ENCODE measurements at regions not wholly inside any gene's neighbourhood (a gene's known extent, or its start where the extent isn't known, plus 50 kb on each side); places are given as distances from the start of the nearest gene placed in this dataset.

DNA sequence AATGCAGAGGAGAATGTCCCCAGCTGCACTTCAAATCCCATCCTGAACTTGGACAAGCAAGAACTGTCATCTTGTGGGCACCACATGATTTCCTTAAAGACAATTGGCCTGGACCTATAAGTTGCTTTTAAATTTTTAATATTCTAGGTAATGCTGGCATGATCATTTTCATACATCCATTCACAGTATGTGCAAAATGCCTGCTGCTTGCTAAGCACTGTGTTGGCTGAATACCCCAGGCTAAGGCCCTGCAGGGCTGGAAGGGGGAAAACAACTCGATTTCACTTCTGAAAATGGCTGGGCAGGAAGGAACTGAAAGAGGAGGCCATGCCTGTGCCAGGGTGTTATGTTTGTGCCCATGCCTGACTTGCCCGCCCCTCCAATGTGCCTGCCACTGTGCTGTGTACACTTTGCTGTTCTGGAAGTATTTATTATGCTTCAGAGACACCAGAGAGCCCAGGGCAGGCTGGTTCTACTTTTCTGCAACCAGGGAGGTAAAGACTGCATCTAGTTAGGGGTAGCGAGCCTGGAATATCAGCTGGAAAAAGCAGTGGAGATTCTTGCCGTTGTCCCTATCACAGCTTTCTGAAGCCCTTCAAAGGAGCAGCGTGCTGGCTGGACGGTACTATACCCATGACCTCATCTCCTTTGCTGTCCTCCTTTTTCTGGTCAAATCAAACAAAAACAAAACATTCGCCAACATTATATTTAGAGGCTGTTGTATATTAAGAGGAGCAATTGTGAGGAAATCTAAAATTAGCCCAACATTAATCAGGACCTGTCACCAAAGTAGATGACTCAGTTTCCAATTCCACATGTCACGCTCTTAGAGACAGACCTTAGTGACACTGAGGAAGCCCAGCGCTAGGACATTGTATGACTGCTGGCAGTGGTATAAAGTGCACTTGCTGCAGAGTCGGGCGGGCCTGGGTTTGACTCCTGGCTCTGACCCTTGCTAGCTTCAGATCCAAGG is 158.1 kb downstream of the DDX1 start:
- no peak overlapping the region for H3K23ac ChIP-seq (ENCODE audit: low read length)
- peak overlapping the region; percentile 44 for H2AK5ac ChIP-seq (ENCODE audit: low read length)
- peak overlapping the region; percentile 73 for H2BK12ac ChIP-seq (ENCODE audit: low read length)
- H3K79me2 ChIP-seq (ENCODE audit: control insufficient read depth, insufficient read depth, low read length, poor library complexity) = peaks cover 10% of the 10 kb centered on the region
- peak overlapping the region; percentile 1 for H2AFZ ChIP-seq (ENCODE audit: insufficient read depth, low read length, poor library complexity)
- peak overlapping the region; percentile 45 for H2BK5ac ChIP-seq (ENCODE audit: low read depth, low read length, poor library complexity)
- no peaks in the 10 kb centered on the region for H3K27me3 ChIP-seq (ENCODE audit: insufficient read depth, low read length)
- H4K91ac ChIP-seq (ENCODE audit: low read depth, low read length) = peak overlapping the region; percentile 95
- no CpG with 5 or more reads among the region's 11 CpGs for WGBS (ENCODE audit: extremely low coverage, insufficient coverage, insufficient read length)
- H4K8ac ChIP-seq (ENCODE audit: low read depth, low read length) = peak overlapping the region; percentile 32
- H3K9me3 ChIP-seq (ENCODE audit: insufficient read depth, low read depth, low read length) = peaks cover 2% of the 10 kb centered on the region
- H3K4me3 ChIP-seq (ENCODE audit: low read depth, low read length) = no peak overlapping the region
- no peak overlapping the region for H3K4me2 ChIP-seq (ENCODE audit: low read length)
- H3K79me1 ChIP-seq (ENCODE audit: low read length) = peaks cover 56% of the 10 kb centered on the region
- no peak overlapping the region for H4K12ac ChIP-seq (ENCODE audit: low read depth, low read length)
- H3K27ac ChIP-seq (ENCODE audit: low read depth, low read length) = peak overlapping the region; percentile 46
- peak overlapping the region; percentile 33 for H3K14ac ChIP-seq (ENCODE audit: low read length)
- peak overlapping the region; percentile 31 for H3K4ac ChIP-seq (ENCODE audit: low read depth, low read length)
- H2BK120ac ChIP-seq (ENCODE audit: insufficient read depth, low read length, poor library complexity) = peak overlapping the region; percentile 85
- DNase-seq = peak in 1 of 2 donors; percentile 19
- H3K4me1 ChIP-seq (ENCODE audit: control insufficient read depth in 1 of 2, insufficient read depth in 2 of 2, low read length in 2 of 2) = peaks cover 40 to 53% of the 10 kb centered on the region in 2 experiments
- H3K18ac ChIP-seq (ENCODE audit: low read length) = peak overlapping the region; percentile 34
- no peak overlapping the region for H3K9ac ChIP-seq (ENCODE audit: low read length)
- H3K36me3 ChIP-seq (ENCODE audit: control insufficient read depth in 1 of 2, insufficient read depth in 2 of 2, low read length in 2 of 2) = no peaks in the 10 kb centered on the region

DNA sequence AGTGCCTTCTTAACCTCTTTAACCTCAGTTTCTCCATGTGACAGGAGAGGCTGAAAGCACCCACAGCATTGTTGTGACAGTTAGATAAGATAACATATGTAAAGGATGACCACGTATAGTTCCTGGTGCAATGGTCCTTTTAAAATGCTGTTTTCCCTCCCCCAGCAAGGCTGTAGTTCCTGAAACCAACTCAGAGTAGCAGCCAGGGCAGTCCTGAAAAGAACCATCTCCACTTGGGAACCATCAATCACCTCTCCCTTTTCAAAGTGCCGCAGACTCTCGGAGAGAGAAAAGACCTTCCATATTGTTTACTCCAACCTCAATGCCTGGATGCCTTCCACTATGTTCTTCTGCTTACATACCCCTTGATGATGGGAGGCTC is 158.8 kb downstream of the DDX1 start:
- WGBS (ENCODE audit: extremely low coverage, insufficient coverage, insufficient read length) = no CpG with 5 or more reads among the region's 3 CpGs
- no peak overlapping the region for H4K8ac ChIP-seq (ENCODE audit: low read depth, low read length)
- peaks cover 2% of the 10 kb centered on the region for H3K9me3 ChIP-seq (ENCODE audit: insufficient read depth, low read depth, low read length)
- peak in 1 of 2 donors; percentile 28 for DNase-seq
- no peak overlapping the region for H3K23ac ChIP-seq (ENCODE audit: low read length)
- no peaks in the 10 kb centered on the region for H3K27me3 ChIP-seq (ENCODE audit: insufficient read depth, low read length)
- H3K4me3 ChIP-seq (ENCODE audit: low read depth, low read length) = no peak overlapping the region
- H3K4me1 ChIP-seq (ENCODE audit: control insufficient read depth in 1 of 2, insufficient read depth in 2 of 2, low read length in 2 of 2) = peaks cover 37 to 53% of the 10 kb centered on the region in 2 experiments
- H3K27ac ChIP-seq (ENCODE audit: low read depth, low read length) = peak overlapping the region; percentile 74
- no peak overlapping the region for H3K14ac ChIP-seq (ENCODE audit: low read length)
- H3K9ac ChIP-seq (ENCODE audit: low read length) = no peak overlapping the region
- no peaks in the 10 kb centered on the region for H3K36me3 ChIP-seq (ENCODE audit: control insufficient read depth in 1 of 2, insufficient read depth in 2 of 2, low read length in 2 of 2)
- H3K79me2 ChIP-seq (ENCODE audit: control insufficient read depth, insufficient read depth, low read length, poor library complexity) = peaks cover 10% of the 10 kb centered on the region
- H3K4ac ChIP-seq (ENCODE audit: low read depth, low read length) = no peak overlapping the region
- no peak overlapping the region for H3K18ac ChIP-seq (ENCODE audit: low read length)
- peak overlapping the region; percentile 66 for H2BK12ac ChIP-seq (ENCODE audit: low read length)
- no peak overlapping the region for H2AFZ ChIP-seq (ENCODE audit: insufficient read depth, low read length, poor library complexity)
- H3K79me1 ChIP-seq (ENCODE audit: low read length) = peaks cover 59% of the 10 kb centered on the region
- no peak overlapping the region for H2AK5ac ChIP-seq (ENCODE audit: low read length)
- no peak overlapping the region for H3K4me2 ChIP-seq (ENCODE audit: low read length)
- H2BK5ac ChIP-seq (ENCODE audit: low read depth, low read length, poor library complexity) = no peak overlapping the region
- H4K91ac ChIP-seq (ENCODE audit: low read depth, low read length) = peak overlapping the region; percentile 63
- no peak overlapping the region for H4K12ac ChIP-seq (ENCODE audit: low read depth, low read length)
- H2BK120ac ChIP-seq (ENCODE audit: insufficient read depth, low read length, poor library complexity) = peak overlapping the region; percentile 21

DNA sequence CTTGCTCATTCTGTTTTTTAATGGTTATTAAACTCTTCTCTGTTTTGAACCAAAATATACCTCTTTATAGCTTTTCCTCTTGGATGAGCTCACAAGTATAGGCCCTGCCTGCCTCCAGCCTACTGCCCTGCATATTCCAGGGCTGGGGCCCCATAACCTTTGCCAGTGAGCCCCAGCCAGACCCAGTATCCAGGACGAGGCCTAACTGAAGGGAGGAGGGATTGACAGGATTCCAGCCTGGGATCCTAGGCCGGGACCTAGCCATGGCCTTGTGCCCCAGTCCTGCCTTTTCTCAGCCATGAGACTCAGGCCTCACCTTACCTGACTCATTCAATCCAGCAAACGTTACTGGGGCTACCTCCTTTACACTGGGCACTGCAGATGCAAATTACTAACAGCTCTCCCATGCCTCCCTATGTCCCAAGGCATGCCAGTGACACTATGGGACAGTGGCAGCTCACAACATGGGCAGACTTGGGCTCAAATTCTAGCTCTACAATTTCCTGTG is 159.2 kb downstream of the DDX1 start:
- H3K14ac ChIP-seq (ENCODE audit: low read length) = peak overlapping the region; percentile 86
- H3K4me3 ChIP-seq (ENCODE audit: low read depth, low read length) = no peak overlapping the region
- no peak overlapping the region for H3K23ac ChIP-seq (ENCODE audit: low read length)
- peak overlapping the region; percentile 43 for H2BK120ac ChIP-seq (ENCODE audit: insufficient read depth, low read length, poor library complexity)
- H2BK12ac ChIP-seq (ENCODE audit: low read length) = peak overlapping the region; percentile 28
- H3K4ac ChIP-seq (ENCODE audit: low read depth, low read length) = peak overlapping the region; percentile 34
- peak overlapping the region; percentile 15 for H4K8ac ChIP-seq (ENCODE audit: low read depth, low read length)
- no peaks in the 10 kb centered on the region for H3K27me3 ChIP-seq (ENCODE audit: insufficient read depth, low read length)
- H3K18ac ChIP-seq (ENCODE audit: low read length) = peak overlapping the region; percentile 78
- peak overlapping the region; percentile 37 for H2AFZ ChIP-seq (ENCODE audit: insufficient read depth, low read length, poor library complexity)
- H3K4me2 ChIP-seq (ENCODE audit: low read length) = no peak overlapping the region
- H3K4me1 ChIP-seq (ENCODE audit: control insufficient read depth in 1 of 2, insufficient read depth in 2 of 2, low read length in 2 of 2) = peaks cover 34 to 49% of the 10 kb centered on the region in 2 experiments
- no peak overlapping the region for H3K9ac ChIP-seq (ENCODE audit: low read length)
- peak overlapping the region; percentile 72 for H2BK5ac ChIP-seq (ENCODE audit: low read depth, low read length, poor library complexity)
- H3K9me3 ChIP-seq (ENCODE audit: insufficient read depth, low read depth, low read length) = peaks cover 2% of the 10 kb centered on the region
- H3K36me3 ChIP-seq (ENCODE audit: control insufficient read depth in 1 of 2, insufficient read depth in 2 of 2, low read length in 2 of 2) = no peaks in the 10 kb centered on the region
- H2AK5ac ChIP-seq (ENCODE audit: low read length) = peak overlapping the region; percentile 11
- no CpG with 5 or more reads among the region's 3 CpGs for WGBS (ENCODE audit: extremely low coverage, insufficient coverage, insufficient read length)
- no peak for DNase-seq
- peak overlapping the region; percentile 63 for H4K91ac ChIP-seq (ENCODE audit: low read depth, low read length)
- peak overlapping the region; percentile 74 for H3K27ac ChIP-seq (ENCODE audit: low read depth, low read length)
- H4K12ac ChIP-seq (ENCODE audit: low read depth, low read length) = no peak overlapping the region
- H3K79me1 ChIP-seq (ENCODE audit: low read length) = peaks cover 56% of the 10 kb centered on the region
- H3K79me2 ChIP-seq (ENCODE audit: control insufficient read depth, insufficient read depth, low read length, poor library complexity) = peaks cover 9% of the 10 kb centered on the region

DNA sequence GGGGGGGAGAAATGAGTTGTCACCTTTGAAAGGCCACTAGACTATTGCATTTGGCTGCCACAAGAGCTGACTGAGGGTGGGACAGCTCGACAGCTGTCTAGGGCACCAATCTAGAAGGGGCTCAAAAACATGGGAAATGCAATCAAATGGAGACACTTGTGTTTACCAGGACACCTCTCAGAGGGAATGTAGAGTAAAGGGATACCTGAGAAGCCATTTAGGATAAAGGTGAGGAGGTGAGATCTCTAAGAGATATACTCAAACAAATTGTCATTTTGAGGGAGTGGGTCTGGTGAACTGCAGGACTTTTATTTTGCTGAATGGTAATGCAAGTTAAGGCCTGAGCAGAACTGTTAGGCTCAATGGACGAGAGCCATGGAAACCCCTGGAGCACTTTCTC is 159.8 kb downstream of the DDX1 start:
- Histone ChIP-seq H3K9me3 (ENCODE audit: insufficient read depth, low read depth, low read length) (peaks cover 2% of the 10 kb centered on the region), H3K79me2 (ENCODE audit: control insufficient read depth, insufficient read depth, low read length, poor library complexity) (peaks cover 8% of the 10 kb centered on the region), H4K91ac (ENCODE audit: low read depth, low read length) (peak overlapping the region; percentile 80), H3K23ac (ENCODE audit: low read length) (no peak overlapping the region), H3K27me3 (ENCODE audit: insufficient read depth, low read length) (no peaks in the 10 kb centered on the region), H3K4me3 (ENCODE audit: low read depth, low read length) (no peak overlapping the region), H3K79me1 (ENCODE audit: low read length) (peaks cover 52% of the 10 kb centered on the region), H2AFZ (ENCODE audit: insufficient read depth, low read length, poor library complexity) (no peak overlapping the region), H3K14ac (ENCODE audit: low read length) (no peak overlapping the region), H3K9ac (ENCODE audit: low read length) (no peak overlapping the region), H3K36me3 (ENCODE audit: control insufficient read depth in 1 of 2, insufficient read depth in 2 of 2, low read length in 2 of 2) (no peaks in the 10 kb centered on the region), H2BK5ac (ENCODE audit: low read depth, low read length, poor library complexity) (peak overlapping the region; percentile 47), H4K12ac (ENCODE audit: low read depth, low read length) (no peak overlapping the region), H3K4me2 (ENCODE audit: low read length) (no peak overlapping the region), H2BK120ac (ENCODE audit: insufficient read depth, low read length, poor library complexity) (peak overlapping the region; percentile 60), H3K4ac (ENCODE audit: low read depth, low read length) (no peak overlapping the region), H3K18ac (ENCODE audit: low read length) (no peak overlapping the region), H2AK5ac (ENCODE audit: low read length) (no peak overlapping the region), H3K27ac (ENCODE audit: low read depth, low read length) (peak overlapping the region; percentile 74), H4K8ac (ENCODE audit: low read depth, low read length) (no peak overlapping the region), H2BK12ac (ENCODE audit: low read length) (peak overlapping the region; percentile 73), H3K4me1 (ENCODE audit: control insufficient read depth in 1 of 2, insufficient read depth in 2 of 2, low read length in 2 of 2) (peaks cover 29 to 43% of the 10 kb centered on the region in 2 experiments)
- WGBS (ENCODE audit: extremely low coverage, insufficient coverage, insufficient read length) = no CpG with 5 or more reads among the region's 2 CpGs
- DNase-seq = no peak

All from trophoblast cell (in vitro differentiated cells and primary cell).